GM18505 (cell line): ENCODE measurements at regions not wholly inside any gene's neighbourhood (a gene's known extent, or its start where the extent isn't known, plus 50 kb on each side); places are given as distances from the start of the nearest gene placed in this dataset.

Experiments
- ATAC-seq: cut with Tn5 transposase; IDR thresholded peaks from one replicate; pipeline ENCODE4 v1.9.1; 2021; ENCODE audit not compliant: unreplicated experiment
- POLR2A ChIP-seq: IDR thresholded peaks from 4 replicates; pipeline ENCODE4 v1.6.1; 2011; ENCODE audit warnings: borderline replicate concordance; ENCODE audit not compliant: insufficient read depth, insufficient read length; ENCODE audit errors: extremely low read depth

DNA sequence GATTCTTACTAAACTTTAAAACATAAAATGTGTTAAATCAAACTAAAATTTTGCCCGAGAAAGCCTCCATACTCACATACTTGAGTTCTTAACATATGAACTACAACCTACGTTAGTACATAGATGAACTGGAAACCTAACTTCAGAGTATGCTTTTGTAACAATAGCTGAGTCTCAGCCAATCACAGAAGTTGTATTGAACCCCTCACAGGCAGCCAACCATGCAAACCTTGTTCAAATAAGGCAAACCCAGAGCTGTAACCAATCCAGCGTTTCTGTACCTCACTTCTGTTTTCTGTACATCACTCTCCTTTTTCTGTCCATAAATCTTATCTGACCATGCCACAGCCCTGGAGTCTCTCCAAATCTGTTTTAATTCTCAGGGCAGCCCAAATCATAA, 157.3 kb upstream of the COL1A2 start:
- no peak for ATAC-seq
- no peak for TF ChIP-seq POLR2A

DNA sequence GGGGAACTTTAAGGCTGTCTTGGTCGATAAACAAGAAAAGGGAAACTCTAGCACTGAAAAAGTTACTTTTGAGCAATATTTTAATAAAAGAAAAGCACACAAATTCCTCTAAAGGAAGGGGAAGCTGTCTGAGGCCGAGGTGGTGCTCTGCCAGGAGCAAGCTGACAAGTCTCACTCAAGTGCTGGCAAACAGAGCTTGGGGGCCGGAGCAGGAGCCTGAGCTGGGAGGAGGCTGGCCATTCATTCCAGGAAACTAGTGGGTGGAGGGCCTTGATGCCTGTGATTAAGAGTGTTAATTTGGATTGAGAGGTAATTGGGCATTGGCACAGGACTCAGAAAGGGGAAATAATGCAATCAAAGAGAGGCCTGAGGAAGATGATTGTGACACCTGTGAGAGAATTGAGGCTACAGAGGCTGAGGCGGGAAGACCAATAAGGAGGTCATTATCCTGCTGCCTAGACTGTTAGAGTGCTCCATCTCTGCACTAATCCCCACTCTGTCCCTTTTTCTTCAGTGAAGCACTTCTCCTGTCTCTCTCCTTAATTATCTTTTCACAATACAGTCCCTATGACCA, 154.9 kb upstream of the COL1A2 start:
- ATAC-seq: no peak
- no peak for TF ChIP-seq POLR2A

DNA sequence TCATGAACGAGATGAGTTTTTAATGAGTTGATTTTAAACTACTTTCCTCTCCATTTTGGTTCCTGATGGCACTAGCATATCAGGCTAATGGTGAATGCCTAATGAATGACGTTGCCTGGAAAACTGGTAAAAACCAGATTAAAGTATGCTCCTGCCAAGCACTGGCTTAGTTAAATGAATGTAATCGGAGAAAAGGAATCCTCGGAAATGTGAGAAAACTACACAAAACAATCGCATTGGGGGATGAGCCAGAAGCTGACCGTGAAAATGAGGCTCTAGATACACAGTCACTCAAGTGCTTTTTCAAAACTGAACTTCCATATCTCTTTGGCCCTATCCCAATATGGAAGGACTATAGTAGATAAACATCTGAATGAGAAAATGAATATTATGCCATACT, 153.8 kb upstream of the COL1A2 start:
- TF ChIP-seq POLR2A: no peak
- ATAC-seq: no peak

DNA sequence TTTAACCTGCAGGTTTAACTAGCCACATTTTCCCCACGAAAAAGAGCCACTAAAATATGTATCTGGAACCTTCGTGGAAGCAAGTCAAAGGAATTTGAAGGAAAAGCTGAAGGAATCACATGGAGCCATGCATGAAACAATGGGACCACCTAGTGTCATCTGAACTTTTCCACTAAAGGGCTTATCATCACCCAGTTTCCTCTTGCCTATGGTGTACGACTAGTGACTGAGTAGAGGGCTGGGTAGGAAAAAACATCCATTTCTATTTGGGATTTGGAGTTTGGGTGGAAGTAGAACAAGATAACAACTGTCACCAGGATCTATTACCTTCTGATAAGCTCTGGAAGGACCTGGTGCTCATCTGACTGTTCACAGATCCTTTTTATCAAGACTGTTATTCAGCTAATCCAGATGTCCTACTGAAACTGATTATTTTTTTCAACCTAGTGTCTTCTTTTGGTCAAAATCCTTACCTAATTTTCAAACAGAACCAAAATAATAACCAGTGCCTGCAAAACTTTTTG, 153.2 kb upstream of the COL1A2 start:
- no peak for ATAC-seq
- no peak for TF ChIP-seq POLR2A

DNA sequence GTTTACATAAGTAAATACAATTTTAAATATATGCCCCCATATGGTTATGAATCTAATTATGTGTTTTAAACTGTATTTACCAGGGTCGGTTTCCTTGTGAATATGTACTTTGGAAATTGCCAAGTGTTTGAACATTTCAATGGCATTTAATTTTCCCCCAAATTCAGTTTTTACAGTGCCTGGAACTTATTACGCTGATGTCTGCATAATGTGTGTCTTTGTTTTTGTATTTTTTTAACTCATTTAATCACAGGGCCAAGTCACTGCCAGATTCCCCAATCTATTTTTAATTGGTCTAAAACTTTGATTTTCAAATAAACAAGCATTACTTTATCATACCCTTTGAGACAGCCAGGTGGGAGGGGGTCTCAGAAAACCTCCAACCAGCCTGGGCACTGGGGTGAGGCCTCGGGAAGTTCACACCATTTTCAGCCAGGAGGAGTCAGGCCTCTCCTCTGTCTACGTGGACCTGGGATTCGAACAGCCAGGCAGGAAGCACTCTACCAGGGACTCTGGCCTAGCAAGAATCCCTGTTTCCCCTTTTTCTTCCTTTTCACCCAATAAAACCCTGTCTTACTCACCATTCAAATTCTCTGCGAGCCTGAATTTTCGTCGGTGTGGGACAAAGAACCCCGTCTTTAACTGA, 151.5 kb upstream of the COL1A2 start:
- ATAC-seq: no peak
- TF ChIP-seq POLR2A: no peak

DNA sequence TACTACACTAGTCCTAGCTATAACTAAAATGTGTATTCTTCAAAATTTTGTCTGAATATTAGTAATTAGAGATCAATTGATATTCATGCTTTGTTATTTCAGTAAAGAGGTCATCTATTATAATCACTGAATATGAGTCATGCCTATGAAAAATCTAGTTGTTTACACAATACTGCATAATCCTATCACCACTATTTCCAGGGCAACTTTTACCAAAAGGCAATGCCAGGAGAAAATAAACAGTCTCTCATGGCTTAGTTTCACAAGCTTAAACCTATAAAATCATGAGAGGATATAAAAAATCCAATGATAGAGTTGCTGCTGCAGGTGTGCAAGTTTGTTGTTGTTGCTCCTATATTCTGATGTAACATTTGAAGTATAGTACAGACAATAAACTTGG, 149.9 kb upstream of the COL1A2 start:
- ATAC-seq: no peak
- no peak for TF ChIP-seq POLR2A

DNA sequence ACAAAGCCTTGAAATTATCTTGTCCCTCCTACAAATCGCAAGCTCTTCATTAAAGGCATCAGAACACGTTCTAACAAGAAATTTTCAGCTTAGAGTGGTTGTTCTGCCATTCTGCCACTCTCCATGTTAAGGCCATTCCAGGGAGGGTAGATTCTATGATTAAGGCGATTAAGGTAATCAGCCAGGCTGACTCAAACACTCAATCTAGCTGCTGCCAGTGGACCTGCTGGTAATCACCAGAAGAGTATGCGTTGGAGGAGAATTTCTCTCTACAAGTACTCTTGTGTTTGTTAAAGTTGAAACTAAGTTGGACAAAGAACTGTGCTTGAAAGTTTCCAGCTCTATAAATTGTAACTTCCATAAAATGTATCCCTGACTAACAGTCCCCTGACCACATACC, 149.2 kb upstream of the COL1A2 start:
- no peak for TF ChIP-seq POLR2A
- no peak for ATAC-seq

DNA sequence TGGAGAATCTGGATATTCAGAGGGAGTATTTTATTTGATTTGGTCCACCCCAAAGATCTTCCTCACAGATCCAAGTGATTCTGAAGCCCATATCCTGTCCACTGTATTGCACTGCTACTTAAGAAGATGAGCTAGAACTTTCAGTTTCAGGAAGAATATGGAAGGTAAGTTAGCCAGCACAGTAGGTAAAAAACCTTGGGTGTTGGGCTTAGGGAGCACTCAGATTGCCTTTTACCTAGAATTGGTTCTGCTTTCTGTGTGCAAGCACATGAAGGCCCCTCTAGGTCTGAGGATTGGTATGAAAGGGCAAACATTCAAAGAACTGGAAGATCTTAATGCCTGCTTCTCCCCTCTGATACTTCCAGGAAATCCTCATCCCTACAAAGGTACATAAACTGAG, 146.7 kb upstream of the COL1A2 start:
- TF ChIP-seq POLR2A: no peak
- no peak for ATAC-seq

DNA sequence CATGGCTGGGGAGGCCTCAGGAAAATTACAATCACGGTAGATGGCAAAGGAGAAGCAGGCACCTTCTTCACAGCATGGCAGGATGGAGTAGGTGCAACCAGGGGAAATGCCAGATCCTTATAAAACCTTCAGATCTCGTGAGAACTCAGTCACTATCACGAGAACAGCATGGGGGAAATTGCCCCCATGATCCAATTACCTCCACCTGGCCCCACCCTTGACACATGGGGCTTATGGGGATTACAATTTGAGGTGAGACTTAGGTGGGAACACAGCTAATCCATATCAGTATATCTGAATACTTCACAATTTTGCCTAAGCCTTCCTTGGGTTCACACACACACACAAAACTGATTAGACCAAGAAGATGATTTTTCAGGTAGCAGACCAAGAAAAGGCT, 145.1 kb upstream of the COL1A2 start:
- no peak for TF ChIP-seq POLR2A

DNA sequence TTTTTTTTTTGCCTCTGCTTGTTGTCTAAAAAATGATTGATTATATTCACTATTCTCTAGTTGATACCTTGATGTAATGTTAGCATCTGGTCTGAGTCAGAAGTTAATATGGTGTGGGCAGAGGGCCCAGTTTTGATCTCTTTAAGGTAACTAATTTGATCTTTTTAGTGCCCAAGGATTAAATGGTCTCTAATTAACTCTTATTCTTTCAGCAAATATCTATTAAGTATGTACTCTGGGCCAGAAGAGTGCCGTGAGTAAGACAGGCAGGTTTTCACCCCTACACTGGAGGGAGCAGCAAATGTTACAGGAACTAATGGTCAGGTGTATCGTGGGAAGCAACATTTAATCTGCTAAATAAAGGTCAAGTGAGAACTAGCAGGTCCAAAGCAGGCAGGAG, 144.6 kb upstream of the COL1A2 start:
- no peak for TF ChIP-seq POLR2A
- ATAC-seq: no peak

More for the DNA sequence above, 145.1 kb upstream of the COL1A2 start:
- ATAC-seq: no peak

DNA sequence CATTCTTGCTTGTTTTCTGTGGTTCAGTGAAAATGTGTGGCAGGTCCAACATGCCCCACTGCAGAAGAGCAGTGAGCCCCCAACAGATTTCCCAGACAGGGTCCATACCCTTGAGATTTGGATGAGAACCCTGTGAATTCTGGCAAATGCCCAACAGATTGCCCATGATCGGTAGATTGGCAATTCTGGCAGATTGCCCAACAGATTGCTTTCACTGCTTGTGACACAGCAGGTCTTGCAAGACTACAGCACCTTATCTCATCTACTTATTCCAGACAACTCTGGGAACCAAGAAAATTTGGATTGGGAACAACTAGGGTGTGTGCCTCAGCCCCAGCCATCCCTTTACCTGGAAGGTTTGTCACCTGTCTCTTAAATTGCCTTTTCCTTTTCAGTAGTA, 143.7 kb upstream of the COL1A2 start:
- no peak for ATAC-seq
- no peak for TF ChIP-seq POLR2A

DNA sequence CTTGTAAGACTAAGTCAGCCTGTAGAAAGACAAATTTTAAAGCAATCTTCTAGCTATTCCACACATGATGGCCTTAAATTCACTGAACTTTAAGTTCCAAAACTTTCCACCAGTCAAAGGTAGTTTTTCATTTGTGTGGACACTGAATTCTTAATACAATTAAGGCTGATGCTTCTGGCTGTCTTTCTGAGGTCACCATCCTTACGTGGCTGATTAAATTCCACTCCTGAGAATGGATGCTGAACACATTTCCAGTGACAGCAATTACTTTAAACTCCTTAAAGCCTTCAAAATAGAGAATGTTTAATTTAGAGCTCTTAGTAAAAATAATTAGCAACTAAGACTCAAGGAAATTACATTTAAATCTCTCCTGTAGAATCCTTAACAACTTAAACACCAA, 142.6 kb upstream of the COL1A2 start:
- no peak for ATAC-seq
- no peak for TF ChIP-seq POLR2A

DNA sequence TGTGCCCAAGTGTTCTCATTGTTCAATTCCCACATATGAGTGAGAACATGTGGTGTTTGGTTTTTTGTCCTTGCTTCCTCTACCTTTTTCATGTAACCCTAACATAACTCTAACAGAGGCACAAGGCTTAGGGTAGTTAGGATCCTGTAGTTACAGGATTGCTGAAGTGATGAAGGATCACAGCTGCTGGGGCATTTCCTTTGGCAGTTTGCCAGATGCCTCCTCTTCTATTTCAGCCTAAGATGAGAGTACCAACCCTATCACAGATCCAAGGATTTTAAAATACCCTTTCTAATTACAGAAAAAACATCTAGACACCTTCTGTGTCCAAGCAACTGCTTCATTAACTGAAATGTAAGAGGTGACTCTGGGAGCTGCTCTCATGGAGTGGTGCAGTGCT, 141.7 kb upstream of the COL1A2 start:
- no peak for ATAC-seq
- TF ChIP-seq POLR2A: no peak

DNA sequence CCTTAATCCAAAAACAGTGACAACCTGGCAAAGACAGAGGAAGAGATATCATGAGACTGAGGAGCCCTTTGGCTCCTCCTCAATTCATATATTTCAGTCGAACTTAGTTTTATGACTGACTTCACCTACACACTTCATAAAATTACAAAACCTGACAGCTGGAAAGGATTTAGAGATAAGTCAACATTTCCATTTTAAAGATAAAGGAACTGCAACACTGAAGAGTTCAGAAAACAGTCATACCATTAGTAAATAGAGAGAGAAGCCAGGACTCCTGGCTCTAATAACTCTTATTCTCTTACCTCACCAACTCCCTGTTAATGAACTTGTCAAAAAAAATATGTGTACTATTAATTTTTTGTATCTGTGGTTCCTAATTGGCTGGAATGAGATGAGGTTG, 141.0 kb upstream of the COL1A2 start:
- ATAC-seq: no peak
- no peak for TF ChIP-seq POLR2A
